SK-N-SH (cell line): ENCODE measurements at regions not wholly inside any gene's neighbourhood (a gene's known extent, or its start where the extent isn't known, plus 50 kb on each side); places are given as distances from the start of the nearest gene placed in this dataset.

Experiments used
- CTCF ChIA-PET: fragments of 300-600, 350-600 bp; formaldehyde crosslinking; extraction: SDS; loops from one replicate; lab custom pipeline; 2021; lab: Yijun Ruan, JAX
- POLR2A ChIA-PET: fragments of 350-600 bp; sonication (Branson Sonifier 250); formaldehyde crosslinking; extraction: SDS; loops from one replicate; lab custom pipeline; 2020; ENCODE audit warnings: antibody characterized with exemption, inconsistent platforms; lab: Yijun Ruan, JAX
- DNase-seq: peaks from one replicate; pipeline ENCODE4 v3.0.0; 2012
- H2AFZ ChIP-seq: fragments of 200-600 bp; sonication (generic); 2 replicates; pipeline ENCODE4 v1.8.1; 2016; ENCODE audit warnings: antibody characterized with exemption, mild to moderate bottlenecking, low read depth
- H3F3A ChIP-seq: fragments of 200-600 bp; sonication (generic); replicated peaks from 2 replicates; pipeline ENCODE3; 2016; ENCODE audit warnings: antibody characterized with exemption, mild to moderate bottlenecking; ENCODE audit not compliant: insufficient read depth
- H3K27ac ChIP-seq, 2 experiments: fragments of 200-500 bp in 1 of 2; fragments of 200-600 bp in 1 of 2; sonication (Bioruptor generic) in 1 of 2; sonication (generic), shearing (Covaris generic) in 1 of 2; 2 replicates each; pipeline versions ENCODE4 v1.5.1 to v1.6.1; 2014 to 2016; ENCODE audit warnings: low read depth in 2 of 2, inconsistent platforms in 1 of 2, low read length in 1 of 2, mild to moderate bottlenecking in 1 of 2, mixed read lengths in 1 of 2
- H3K27me3 ChIP-seq: fragments of 200-600 bp; sonication (generic), shearing (Covaris generic); 2 replicates; pipeline ENCODE4 v1.6.1; 2016; ENCODE audit warnings: mixed run types; ENCODE audit not compliant: insufficient read depth
- H3K36me3 ChIP-seq, 2 experiments: fragments of 200-500 bp in 1 of 2; fragments of 200-600 bp in 1 of 2; sonication (Bioruptor generic) in 1 of 2; sonication (generic) in 1 of 2; replicated peaks in 1 of 2; 2 replicates each; pipeline versions ENCODE3 to v1.5.1; 2014 to 2016; ENCODE audit warnings: low read length in 1 of 2, mild to moderate bottlenecking in 1 of 2; ENCODE audit not compliant: insufficient read depth in 2 of 2, control insufficient read depth in 1 of 2
- H3K4me1 ChIP-seq, 2 experiments: fragments of 200-500 bp in 1 of 2; fragments of 200-600 bp in 1 of 2; sonication (Bioruptor generic) in 1 of 2; sonication (generic), shearing (Covaris generic) in 1 of 2; 2 replicates each; pipeline versions ENCODE4 v1.5.1 to v1.6.1; 2014 to 2016; ENCODE audit warnings: low read depth in 1 of 2, low read length in 1 of 2, mixed run types in 1 of 2; ENCODE audit not compliant: insufficient read depth in 2 of 2, control insufficient read depth in 1 of 2
- H3K4me2 ChIP-seq: fragments of 200-600 bp; sonication (generic), shearing (Covaris generic); 2 replicates; pipeline ENCODE4 v1.6.1; 2017; ENCODE audit warnings: mixed run types
- H3K4me3 ChIP-seq, 2 experiments: fragments of 200-500 bp in 1 of 2; fragments of 200-600 bp in 1 of 2; sonication (Bioruptor generic) in 1 of 2; sonication (generic), shearing (Covaris generic) in 1 of 2; 2 replicates each; pipeline versions ENCODE4 v1.5.1 to v1.8.1; 2014 to 2016; ENCODE audit warnings: low read depth in 2 of 2, inconsistent platforms in 1 of 2, low read length in 1 of 2, mild to moderate bottlenecking in 1 of 2, mixed read lengths in 1 of 2, moderate library complexity in 1 of 2
- H3K79me2 ChIP-seq: fragments of 200-600 bp; sonication (generic); 2 replicates; pipeline ENCODE4 v1.8.1; 2017; ENCODE audit warnings: mild to moderate bottlenecking; ENCODE audit not compliant: insufficient read depth
- H3K9ac ChIP-seq: fragments of 200-600 bp; sonication (generic); 2 replicates; pipeline ENCODE4 v1.6.1; 2017; ENCODE audit warnings: mixed run types
- H3K9me2 ChIP-seq: fragments of 200-600 bp; sonication (generic); 2 replicates; pipeline ENCODE4 v1.6.1; 2017; ENCODE audit warnings: mixed run types
- H3K9me3 ChIP-seq: fragments of 200-600 bp; sonication (generic); 2 replicates; pipeline ENCODE4 v1.6.1; 2017; ENCODE audit warnings: mixed run types, mild to moderate bottlenecking, moderate library complexity
- H4K20me1 ChIP-seq: fragments of 200-600 bp; sonication (generic); 2 replicates; pipeline ENCODE4 v1.6.1; 2017; ENCODE audit warnings: mild to moderate bottlenecking, mixed run types; ENCODE audit not compliant: insufficient read depth
- CHD2 ChIP-seq: fragments of 150-350 bp; IDR thresholded peaks from 2 replicates; pipeline ENCODE4 v1.6.1; 2018; ENCODE audit warnings: low read length; ENCODE audit not compliant: partially characterized antibody
- ELF1 ChIP-seq: IDR thresholded peaks from 2 replicates; pipeline ENCODE4 v1.4.0; 2012
- EP300 ChIP-seq, 2 experiments: IDR thresholded peaks; 2 replicates each; pipeline versions ENCODE4 v1.4.0 to v1.6.1; 2012; ENCODE audit warnings: borderline replicate concordance in 1 of 2, low read depth in 1 of 2, low read length in 1 of 2
- FOXJ3 ChIP-seq: sonication (generic); formaldehyde crosslinking; IDR thresholded peaks from 2 replicates; pipeline ENCODE4 v1.5.1; 2020; ENCODE audit warnings: mild to moderate bottlenecking, missing genetic modification reagents
- GATA2 ChIP-seq: sonication (generic); formaldehyde crosslinking; IDR thresholded peaks from 2 replicates; pipeline ENCODE4 v1.5.0; 2020; ENCODE audit warnings: mild to moderate bottlenecking, missing genetic modification reagents
- MAX ChIP-seq: IDR thresholded peaks from 2 replicates; pipeline ENCODE4 v1.4.0; 2012; ENCODE audit warnings: low read depth
- PBX3 ChIP-seq: IDR thresholded peaks from 2 replicates; pipeline ENCODE4; 2012
- POLR2AphosphoS5 ChIP-seq: IDR thresholded peaks from 2 replicates; pipeline ENCODE4 v1.6.1; 2012; ENCODE audit warnings: low read depth, low read length
- RAD21 ChIP-seq: IDR thresholded peaks from 2 replicates; pipeline ENCODE4 v1.6.1; 2012; ENCODE audit warnings: mild to moderate bottlenecking, low read length
- RFX5 ChIP-seq: IDR thresholded peaks from 2 replicates; pipeline ENCODE4 v1.6.1; 2012; ENCODE audit warnings: mild to moderate bottlenecking, improper control_type of control experiment, low read length
- SIN3A ChIP-seq: IDR thresholded peaks from 2 replicates; pipeline ENCODE4 v1.6.1; 2012; ENCODE audit warnings: low read depth, mild to moderate bottlenecking, low read length, moderate library complexity, borderline replicate concordance
- SMC3 ChIP-seq: IDR thresholded peaks from 2 replicates; pipeline ENCODE4 v1.6.1; 2012; ENCODE audit warnings: low read depth, low read length, improper control_type of control experiment
- USF1 ChIP-seq: IDR thresholded peaks from 2 replicates; pipeline ENCODE4 v1.4.0; 2012; ENCODE audit warnings: low read depth, borderline replicate concordance
- ZBTB33 ChIP-seq: IDR thresholded peaks from 2 replicates; pipeline ENCODE4 v1.4.0; 2012; ENCODE audit warnings: low read depth, borderline replicate concordance
- WGBS: methylation state at CpG from one replicate; pipeline ENCODE4 v1.1.6; 2017; ENCODE audit warnings: low lambda C conversion rate; 5-methylcytosine and 5-hydroxymethylcytosine counted together

- no peak for TF ChIP-seq SIN3A
- no peak for TF ChIP-seq ZBTB33
- no peak for TF ChIP-seq ELF1
- TF ChIP-seq RAD21, result no peak
- TF ChIP-seq RFX5, result no peak
- TF ChIP-seq PBX3, result no peak
- TF ChIP-seq FOXJ3 (CRISPR knock-in tag), result no peak
- TF ChIP-seq USF1, result no peak
- TF ChIP-seq POLR2AphosphoS5, result no peak
- no peak for TF ChIP-seq SMC3
- TF ChIP-seq EP300 (IDR thresholded peaks at IDR 0.05; ENCODE audit: borderline replicate concordance in 1 of 2, low read depth in 1 of 2, low read length in 1 of 2), result no peak
- no peak for TF ChIP-seq GATA2 (CRISPR knock-in tag)
- TF ChIP-seq, all 33 proteins: peak for 0
- 65% methylated on average over 8 of the region's 8 CpGs for WGBS
- no peak overlapping the region for H3K4me2 ChIP-seq
- H4K20me1 ChIP-seq, result no peaks in the 10 kb centered on the region
- ChIA-PET CTCF (no interaction called here), POLR2A (no interaction called here)
- no peaks in the 10 kb centered on the region for H3K79me2 ChIP-seq
- no peak overlapping the region for H3K27ac ChIP-seq
- no peaks in the 10 kb centered on the region for H3K9me2 ChIP-seq
- H3K9ac ChIP-seq, result no peak overlapping the region
- H2AFZ ChIP-seq, result no peak overlapping the region
- H3K9me3 ChIP-seq, result no peaks in the 10 kb centered on the region
- H3K27me3 ChIP-seq, result peaks cover 5% of the 10 kb centered on the region; the same call in 1 of the 2 replicates
- H3K36me3 ChIP-seq, result no peaks in the 10 kb centered on the region
- no peak overlapping the region for H3K4me3 ChIP-seq
- no peaks in the 10 kb centered on the region for H3F3A ChIP-seq
- DNase-seq, result no peak
- no peaks in the 10 kb centered on the region for H3K4me1 ChIP-seq
Measured at GRCh38 chr9:107669422-107669821, 179.9 kb upstream of the KLF4 start.

GRCh38 chr9:107667231-107668070 lies 177.9 kb upstream of the KLF4 start:
- ChIA-PET POLR2A (no interaction called here), CTCF (no interaction called here)
- WGBS, result 59% methylated on average over 16 of the region's 16 CpGs
- no peak for TF ChIP-seq MAX
- TF ChIP-seq PBX3, result no peak
- no peak for TF ChIP-seq CHD2
- TF ChIP-seq FOXJ3 (CRISPR knock-in tag), result no peak
- no peak for TF ChIP-seq EP300 (IDR thresholded peaks at IDR 0.05; ENCODE audit: borderline replicate concordance in 1 of 2, low read depth in 1 of 2, low read length in 1 of 2)
- Histone ChIP-seq H3K27me3 (peaks cover 11% of the 10 kb centered on the region; the same call in 1 of the 2 replicates), H3K27ac (no peak overlapping the region), H3K4me1 (no peaks in the 10 kb centered on the region), H3K79me2 (no peaks in the 10 kb centered on the region), H4K20me1 (no peaks in the 10 kb centered on the region), H3K36me3 (no peaks in the 10 kb centered on the region), H3K4me2 (no peak overlapping the region), H3K9me3 (no peaks in the 10 kb centered on the region; the same call in 1 of the 2 replicates), H3K4me3 (no peak overlapping the region), H3K9ac (no peak overlapping the region), H3F3A (no peaks in the 10 kb centered on the region), H3K9me2 (no peaks in the 10 kb centered on the region), H2AFZ (0 out of 2 replicates have a peak overlapping the region, but pooled peaks have one; percentile 35)
- no peak for DNase-seq
